ENCODE measurements at regions not wholly inside any gene's neighbourhood (a gene's known extent, or its start where the extent isn't known, plus 50 kb on each side); places are given as distances from the start of the nearest gene placed in this dataset.
A peak's percentile ranks its signal among the peaks of the same experiment; 100 is the strongest.
"Not testable (repeated sequence)": the region's sequence is repeated elsewhere in the genome, so short reads cannot be mapped to it uniquely, and the experiment has no call there.

DNA sequence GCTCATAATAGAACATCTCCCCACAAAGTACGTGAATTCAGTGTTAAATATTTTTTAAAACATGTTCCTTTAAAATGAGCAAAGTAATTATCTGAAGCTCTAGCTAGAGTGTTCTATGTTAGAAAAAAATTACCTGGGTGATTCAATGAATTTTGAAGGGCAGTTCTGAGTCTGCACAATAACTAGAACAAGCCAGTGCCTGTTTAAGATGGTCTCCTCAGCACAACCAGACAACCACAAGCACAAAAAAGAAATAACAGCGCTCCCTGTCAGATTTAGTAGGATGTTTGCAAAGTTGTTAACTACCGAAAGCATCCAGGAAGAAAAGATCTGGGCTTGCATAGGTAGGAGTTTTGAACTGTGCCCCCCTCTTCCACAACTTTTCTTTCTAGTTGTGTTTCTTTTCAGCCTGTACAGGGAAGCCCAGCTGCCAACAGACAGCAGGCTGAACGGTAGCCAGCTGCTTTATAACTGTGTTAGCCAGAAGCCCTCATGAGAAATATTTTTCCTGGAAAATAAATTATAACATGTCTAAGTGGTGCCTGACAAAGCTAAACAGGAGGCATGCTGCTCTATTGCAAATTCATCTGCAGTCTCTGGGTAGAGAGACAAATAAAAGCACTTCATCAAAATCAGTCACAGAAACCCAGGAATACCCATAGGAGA is 1026.9 kb downstream of the MAT2B start:
- DNase-seq = peak; percentile 54

GRCh38 chr5:164533426-164533825 is 1028.0 kb downstream of the MAT2B start:
- DNase-seq = not testable (repeated sequence)

DNA sequence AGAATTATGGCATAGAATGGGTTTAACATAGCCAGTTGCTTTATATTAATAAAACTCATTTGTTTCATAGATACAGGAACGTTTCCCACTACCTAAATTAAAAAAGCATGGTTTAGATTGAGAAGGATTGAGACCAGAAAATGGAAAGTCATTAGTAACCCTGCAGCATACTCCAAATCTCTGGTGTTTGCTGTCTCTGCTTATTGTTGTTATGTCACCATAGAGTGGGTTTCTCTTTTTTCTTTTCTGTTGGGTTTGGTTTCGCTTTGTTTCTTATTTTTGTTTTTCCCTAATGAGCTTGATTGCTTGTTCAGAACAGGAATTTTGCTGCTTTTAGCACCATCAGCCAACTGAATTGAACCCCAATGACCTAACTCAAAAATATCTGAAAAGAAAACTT is 1034.8 kb downstream of the MAT2B start:
- DNase-seq = no peak

DNA sequence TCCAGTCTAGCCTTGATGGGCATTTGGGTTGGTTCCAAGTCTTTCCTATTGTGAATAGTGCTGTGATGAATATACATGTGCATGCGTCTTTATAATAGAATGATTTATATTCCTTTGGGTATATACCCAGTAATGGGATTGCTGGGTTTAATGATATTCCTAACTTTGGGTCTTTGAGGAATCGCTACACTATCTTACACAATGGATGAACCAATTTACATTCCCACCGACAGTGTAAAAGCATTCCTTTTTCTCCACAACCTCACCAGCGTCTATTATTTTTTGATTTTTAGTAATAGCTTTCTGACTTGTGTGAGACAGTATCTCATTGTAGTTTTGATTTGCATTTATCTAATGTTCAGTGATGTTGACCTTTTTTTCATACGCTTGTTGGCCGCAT is 1040.1 kb downstream of the MAT2B start:
- DNase-seq = no peak

DNA sequence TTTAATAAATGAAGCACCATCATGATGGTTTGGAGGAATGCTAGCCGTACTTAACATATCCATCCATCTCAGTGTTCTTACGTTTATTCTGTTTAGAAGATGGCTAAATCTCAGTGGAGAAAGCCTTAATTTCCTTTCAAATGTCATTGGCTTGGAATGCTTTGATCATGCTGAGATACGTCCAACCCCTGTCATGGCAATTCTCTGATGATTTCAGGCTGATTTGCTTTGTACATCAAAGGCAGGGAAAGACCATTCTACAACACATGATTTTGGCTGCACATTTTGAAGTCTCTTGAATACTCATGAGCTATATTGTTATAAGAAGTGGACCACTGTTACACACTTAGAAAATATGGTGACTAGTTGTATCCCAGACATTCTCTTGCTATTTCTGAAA is 1048.4 kb downstream of the MAT2B start:
- no peak for DNase-seq

DNA sequence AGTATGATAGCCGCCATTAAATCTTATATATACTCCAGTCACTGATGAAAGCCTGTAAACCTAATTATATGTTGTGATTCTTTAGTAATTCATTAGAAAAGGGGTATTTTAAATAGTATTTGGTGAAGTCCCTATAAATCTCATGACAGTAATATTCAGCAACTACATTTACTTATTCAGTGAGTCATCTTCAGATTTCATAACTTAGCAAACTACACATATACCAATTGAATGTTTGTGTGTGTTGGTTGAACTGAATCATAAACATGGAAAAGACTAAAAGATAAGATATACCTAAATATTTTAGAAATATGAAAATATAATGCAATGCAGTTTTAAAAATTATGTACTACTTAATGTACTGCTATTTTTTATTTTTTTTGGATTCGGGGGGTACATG is 1050.4 kb downstream of the MAT2B start:
- no peak for DNase-seq

DNA sequence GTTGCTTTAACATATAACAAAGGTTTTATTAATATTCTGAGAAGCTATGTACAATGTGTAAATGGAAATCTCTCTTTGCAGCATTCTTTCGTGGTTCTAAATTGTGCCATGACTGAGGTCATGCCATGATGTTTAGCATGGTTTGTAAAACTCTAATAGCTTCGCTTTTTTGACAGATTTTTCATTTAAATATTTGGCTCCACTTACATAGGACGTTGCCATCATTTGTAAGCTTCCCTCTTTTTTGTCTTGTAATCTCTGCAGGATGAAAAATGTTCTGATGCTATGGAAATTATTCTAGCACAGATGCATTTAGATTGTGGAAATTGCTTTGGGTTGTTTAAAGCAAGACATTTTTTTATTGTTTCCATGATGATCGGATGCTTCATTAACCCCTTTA is 1054.8 kb downstream of the MAT2B start:
- no peak for DNase-seq

- no peak for DNase-seq
Measured at GRCh38 chr5:164561933-164562872, 1056.8 kb downstream of the MAT2B start.

DNA sequence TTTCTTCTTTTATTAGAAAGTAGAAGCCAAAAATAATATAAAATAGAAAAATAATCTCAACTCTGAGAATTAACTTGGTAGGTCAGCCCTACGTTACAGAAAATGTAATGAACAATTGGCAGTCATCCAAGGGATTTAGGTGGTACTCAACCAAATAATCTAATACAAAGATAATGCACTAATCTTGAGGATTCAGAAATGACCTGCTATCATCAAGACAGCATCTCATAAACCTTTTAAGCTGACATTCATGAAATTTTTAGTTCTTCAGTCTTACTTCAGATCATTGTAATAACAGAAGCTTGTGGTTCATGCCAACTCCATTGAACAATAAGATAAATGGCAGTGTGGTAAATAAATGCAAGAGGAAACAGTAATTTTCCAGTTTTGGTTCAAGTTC is 1058.0 kb downstream of the MAT2B start:
- no peak for DNase-seq

GRCh38 chr5:164573397-164573796 is 1068.0 kb downstream of the MAT2B start:
- DNase-seq = no peak

- no peak for DNase-seq
Measured at GRCh38 chr5:164577201-164577600, 1071.8 kb downstream of the MAT2B start.

DNA sequence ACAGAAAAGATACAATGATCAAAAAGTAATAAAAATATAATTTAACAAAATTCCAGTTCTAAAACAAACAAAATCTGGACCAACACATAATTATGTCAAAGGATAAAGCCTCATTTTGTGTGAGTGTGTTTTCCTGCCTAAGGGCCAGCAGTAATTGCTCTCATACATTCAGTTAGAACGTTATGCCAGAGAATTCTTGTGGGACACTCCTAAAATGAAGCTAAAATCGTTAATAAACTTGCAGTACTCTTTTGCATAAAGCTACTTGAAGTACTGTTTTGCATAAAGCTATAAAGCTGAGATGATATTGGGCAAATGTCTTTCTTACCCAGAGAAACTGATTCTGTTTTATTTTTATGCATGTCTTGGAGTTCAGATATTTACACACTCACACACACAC is 1072.3 kb downstream of the MAT2B start:
- no peak for DNase-seq

DNA sequence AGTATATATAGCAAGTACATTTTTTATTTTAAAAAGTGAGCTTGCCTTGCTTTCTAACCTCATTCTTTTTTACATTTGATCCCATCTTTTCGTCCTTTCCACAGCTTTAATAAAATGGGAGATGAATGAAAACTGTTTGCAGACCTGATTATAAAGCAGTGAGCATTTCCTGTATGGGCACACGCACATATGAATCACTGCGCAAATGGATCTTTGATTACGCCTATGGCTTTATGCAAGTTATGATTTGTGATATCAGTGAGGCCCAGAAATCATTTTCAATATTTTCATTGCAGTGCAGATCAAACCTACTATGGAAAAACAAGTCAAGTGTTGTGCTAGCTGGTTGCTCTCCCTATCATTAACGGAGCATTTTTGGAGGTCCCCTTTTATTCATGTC is 1073.0 kb downstream of the MAT2B start:
- DNase-seq = no peak

GRCh38 chr5:164578911-164579310 is 1073.5 kb downstream of the MAT2B start:
- no peak for DNase-seq

GRCh38 chr5:164580155-164580554 is 1074.7 kb downstream of the MAT2B start:
- no peak for DNase-seq

DNA sequence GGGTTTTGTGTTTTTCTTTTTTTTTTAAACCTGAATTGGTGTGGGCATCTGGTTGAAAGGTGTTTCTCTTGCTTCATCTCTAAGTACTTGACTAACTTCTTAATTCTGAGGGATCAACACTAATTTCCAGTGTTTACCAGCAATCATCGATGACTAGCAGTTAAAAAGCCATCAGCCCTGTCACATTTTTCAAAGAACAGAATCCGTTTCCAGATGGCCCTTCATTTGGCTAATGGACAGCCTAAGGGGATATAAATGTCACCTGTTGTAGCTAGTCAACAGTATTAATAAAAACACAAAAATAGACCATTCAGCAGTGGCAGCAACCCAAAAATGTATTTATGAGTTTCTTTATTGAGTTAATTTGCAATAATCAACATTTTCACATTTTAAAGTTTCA is 1076.5 kb downstream of the MAT2B start:
- no peak for DNase-seq

GRCh38 chr5:164593982-164594381 is 1088.6 kb downstream of the MAT2B start:
- no peak for DNase-seq

DNA sequence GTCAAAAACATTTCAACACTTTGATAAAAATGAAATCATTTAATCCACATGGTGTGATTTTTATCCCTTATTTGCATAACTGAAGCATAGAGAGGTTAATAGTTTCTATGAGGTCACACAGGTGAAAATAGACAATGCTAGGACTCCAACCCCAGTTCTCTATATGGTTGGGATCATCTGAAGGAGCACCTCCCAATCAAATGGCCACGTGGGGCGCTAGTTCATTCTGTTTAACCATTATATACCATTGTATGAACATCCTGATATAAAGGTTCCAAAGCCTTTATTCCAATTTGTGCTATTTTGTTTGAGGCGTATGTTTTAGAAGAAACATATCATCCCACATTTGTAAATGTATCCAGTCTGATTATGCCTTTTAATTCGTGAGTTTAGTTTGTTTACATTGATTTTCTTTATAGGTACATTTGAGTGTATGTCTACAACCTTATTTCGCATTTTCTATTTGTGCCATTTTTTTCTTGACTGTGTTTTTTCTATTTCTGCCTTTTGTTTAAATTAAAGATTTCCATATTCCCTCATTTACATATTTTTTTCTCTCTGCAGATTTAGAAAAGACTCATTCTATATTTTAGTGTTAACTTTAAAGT is 1092.0 kb downstream of the MAT2B start:
- DNase-seq = no peak

DNA sequence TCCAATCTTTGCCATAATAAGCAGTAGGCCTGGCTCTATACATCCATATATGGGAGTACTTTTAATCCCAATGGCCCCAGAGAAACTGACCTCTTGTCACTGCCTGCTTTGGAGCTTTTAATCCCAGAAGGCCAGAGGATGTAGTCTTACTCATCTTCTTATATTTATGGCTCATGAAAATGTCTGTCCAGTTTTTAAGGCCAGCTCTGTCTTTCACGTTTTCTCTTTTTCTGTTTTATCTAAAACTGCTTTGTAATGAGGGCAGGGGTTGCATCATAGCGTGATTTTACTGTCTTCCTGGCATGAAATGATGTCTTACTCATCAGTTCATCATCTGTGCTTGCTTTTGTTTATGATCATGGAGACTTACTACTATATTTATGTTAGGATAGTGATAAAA is 1094.9 kb downstream of the MAT2B start:
- no peak for DNase-seq

- no peak for DNase-seq
Measured at GRCh38 chr5:164600929-164601535, 1095.6 kb downstream of the MAT2B start.

DNA sequence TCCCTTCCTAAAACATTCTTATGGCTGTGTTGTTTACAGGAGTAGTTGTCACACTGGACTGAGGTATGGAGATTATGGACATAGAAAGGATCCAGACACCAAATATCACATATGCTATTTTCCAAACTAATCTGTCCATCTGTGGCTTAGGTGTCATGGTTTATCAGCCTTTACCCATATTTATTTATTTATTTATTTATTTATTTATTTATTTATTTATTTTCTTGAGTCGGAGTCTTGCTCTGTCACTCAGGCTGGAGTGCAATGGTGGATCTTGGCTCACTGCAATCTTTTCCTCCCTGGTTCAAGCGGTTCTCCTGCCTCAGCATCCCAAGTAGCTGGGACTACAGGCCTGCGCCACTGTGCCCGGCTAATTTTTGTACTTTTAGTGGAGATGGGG is 1103.1 kb downstream of the MAT2B start:
- no peak for DNase-seq

GRCh38 chr5:164610374-164610773 is 1105.0 kb downstream of the MAT2B start:
- no peak for DNase-seq

GRCh38 chr5:164614707-164615106 is 1109.3 kb downstream of the MAT2B start:
- DNase-seq = no peak
